ENCODE measurements at regions not wholly inside any gene's neighbourhood (a gene's known extent, or its start where the extent isn't known, plus 50 kb on each side); places are given as distances from the start of the nearest gene placed in this dataset.

DNA sequence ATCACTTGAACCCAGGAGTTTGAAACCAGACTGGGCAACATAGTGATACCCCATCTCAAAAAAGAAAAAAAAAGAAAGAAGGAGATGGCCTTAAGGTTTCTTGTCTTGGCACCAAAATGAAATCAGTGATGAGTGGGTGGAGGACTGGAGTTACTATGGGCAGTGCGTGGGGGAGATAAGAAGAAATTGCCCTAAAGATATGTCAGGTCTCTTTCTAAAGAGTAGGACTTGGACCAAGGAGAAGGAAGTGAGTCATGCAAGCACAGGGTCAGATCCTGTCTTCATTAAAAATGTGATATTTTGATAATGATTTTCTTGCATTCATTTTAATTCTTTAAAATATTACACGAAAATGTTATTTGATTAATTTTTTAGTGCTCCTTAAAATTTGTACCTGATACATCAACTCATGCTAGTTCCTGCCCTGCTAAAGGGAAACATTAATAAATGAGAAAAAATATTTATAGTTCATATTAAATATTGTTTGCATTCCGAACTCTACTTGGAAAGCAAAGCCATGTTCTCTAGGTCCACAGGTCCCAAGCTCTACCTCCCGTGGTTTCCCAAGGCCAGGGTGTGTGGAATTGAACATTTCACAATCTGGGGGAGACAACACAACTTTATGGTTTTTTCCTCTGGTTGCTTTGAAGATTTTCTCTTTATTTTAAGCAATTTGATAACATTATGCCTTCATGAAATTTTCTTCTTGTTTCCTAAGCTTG is 62.6 kb upstream of the CTLA4 start:
- TF ChIP-seq, protein P1, sequence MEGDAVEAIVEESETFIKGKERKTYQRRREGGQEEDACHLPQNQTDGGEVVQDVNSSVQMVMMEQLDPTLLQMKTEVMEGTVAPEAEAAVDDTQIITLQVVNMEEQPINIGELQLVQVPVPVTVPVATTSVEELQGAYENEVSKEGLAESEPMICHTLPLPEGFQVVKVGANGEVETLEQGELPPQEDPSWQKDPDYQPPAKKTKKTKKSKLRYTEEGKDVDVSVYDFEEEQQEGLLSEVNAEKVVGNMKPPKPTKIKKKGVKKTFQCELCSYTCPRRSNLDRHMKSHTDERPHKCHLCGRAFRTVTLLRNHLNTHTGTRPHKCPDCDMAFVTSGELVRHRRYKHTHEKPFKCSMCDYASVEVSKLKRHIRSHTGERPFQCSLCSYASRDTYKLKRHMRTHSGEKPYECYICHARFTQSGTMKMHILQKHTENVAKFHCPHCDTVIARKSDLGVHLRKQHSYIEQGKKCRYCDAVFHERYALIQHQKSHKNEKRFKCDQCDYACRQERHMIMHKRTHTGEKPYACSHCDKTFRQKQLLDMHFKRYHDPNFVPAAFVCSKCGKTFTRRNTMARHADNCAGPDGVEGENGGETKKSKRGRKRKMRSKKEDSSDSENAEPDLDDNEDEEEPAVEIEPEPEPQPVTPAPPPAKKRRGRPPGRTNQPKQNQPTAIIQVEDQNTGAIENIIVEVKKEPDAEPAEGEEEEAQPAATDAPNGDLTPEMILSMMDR (IDR thresholded peaks at IDR 0.05): no peak
- TF ChIP-seq POLR2A (IDR thresholded peaks at IDR 0.05): no peak

Data from adrenal gland (tissue), 5 donors.